ENCODE measurements at regions not wholly inside any gene's neighbourhood (a gene's known extent, or its start where the extent isn't known, plus 50 kb on each side); places are given as distances from the start of the nearest gene placed in this dataset.

- TF ChIP-seq CTCF (IDR thresholded peaks at IDR 0.05) = peak; percentile 45
- no peak for TF ChIP-seq RFX5 (IDR thresholded peaks at IDR 0.05; ENCODE audit: low read length)
- TF ChIP-seq MXI1 (IDR thresholded peaks at IDR 0.05; ENCODE audit: low read depth, low read length) = no peak
- TF ChIP-seq USF1 (IDR thresholded peaks at IDR 0.05; ENCODE audit: borderline replicate concordance, low read depth) = no peak
- TF ChIP-seq YY1 (IDR thresholded peaks at IDR 0.05; ENCODE audit: low read depth) = no peak
- no peak for TF ChIP-seq RCOR1 (IDR thresholded peaks at IDR 0.05; ENCODE audit: low read length)
- TF ChIP-seq EP300 (IDR thresholded peaks at IDR 0.05; ENCODE audit: borderline replicate concordance in 1 of 2, low read depth in 1 of 2, low read length in 1 of 2) = no peak
- no peak for TF ChIP-seq REST (IDR thresholded peaks at IDR 0.05; ENCODE audit: low read depth, low read length)
- TF ChIP-seq TCF12 (IDR thresholded peaks at IDR 0.05) = no peak
- TF ChIP-seq NRF1 (IDR thresholded peaks at IDR 0.05; ENCODE audit: low read depth, low read length) = no peak
- TF ChIP-seq EZH2phosphoT487 (IDR thresholded peaks at IDR 0.05; ENCODE audit: borderline replicate concordance, low read depth) = no peak
- TF ChIP-seq TAF1 (IDR thresholded peaks at IDR 0.05; ENCODE audit: borderline replicate concordance, low read depth, low read length) = no peak
- no peak for TF ChIP-seq JUND (IDR thresholded peaks at IDR 0.05)
- TF ChIP-seq SIN3A (IDR thresholded peaks at IDR 0.05; ENCODE audit: borderline replicate concordance, low read depth, low read length) = no peak
Observed at GRCh38 chrX:4263030-4263803, 549.8 kb upstream of the PRKX start.

Measured in SK-N-SH (cell line).